Endodermal cell (in vitro differentiated cells): ENCODE measurements at regions not wholly inside any gene's neighbourhood (a gene's known extent, or its start where the extent isn't known, plus 50 kb on each side); places are given as distances from the start of the nearest gene placed in this dataset.

Experiments used
- DNase-seq: peaks from one replicate; pipeline ENCODE4 v3.0.0-alpha.2; 2017
- H3K27ac ChIP-seq: 2 replicates; pipeline ENCODE4 v1.5.1; 2013; ENCODE audit warnings: mild to moderate bottlenecking, low read depth, low read length, moderate library complexity
- H3K27me3 ChIP-seq: 2 replicates; pipeline ENCODE4 v1.6.1; 2013; ENCODE audit warnings: mild to moderate bottlenecking, low read length, moderate library complexity; ENCODE audit not compliant: insufficient read depth, control insufficient read depth, poor library complexity, severe bottlenecking
- H3K36me3 ChIP-seq: 2 replicates; pipeline ENCODE4 v1.7.0; 2013; ENCODE audit warnings: mild to moderate bottlenecking, low read length, moderate library complexity; ENCODE audit not compliant: control insufficient read depth, insufficient read depth
- H3K4me1 ChIP-seq: one replicate; pipeline ENCODE4 v1.7.0; 2013; ENCODE audit warnings: low read length; ENCODE audit not compliant: control insufficient read depth, insufficient read depth
- H3K4me3 ChIP-seq: 2 replicates; pipeline ENCODE4 v1.5.1; 2013; ENCODE audit warnings: mild to moderate bottlenecking, low read length, moderate library complexity
- H3K9ac ChIP-seq: 2 replicates; pipeline ENCODE4 v1.6.1; 2013; ENCODE audit warnings: mild to moderate bottlenecking, low read length, moderate library complexity; ENCODE audit not compliant: poor library complexity, severe bottlenecking; ENCODE audit errors: extremely low read depth
- H3K9me3 ChIP-seq: 2 replicates; pipeline ENCODE4 v1.6.1; 2013; ENCODE audit warnings: mild to moderate bottlenecking, low read length, moderate library complexity; ENCODE audit not compliant: control insufficient read depth
- H3K27ac Mint-ChIP-seq: 2 replicates; pipeline ENCODE4 v1.8.0; 2020; ENCODE audit warnings: mixed read lengths
- H3K27me3 Mint-ChIP-seq: 2 replicates; pipeline ENCODE4 v1.8.0; 2021; ENCODE audit warnings: mild to moderate bottlenecking, mixed read lengths; ENCODE audit not compliant: insufficient read depth
- H3K36me3 Mint-ChIP-seq: 2 replicates; pipeline ENCODE4 v1.8.0; 2020; ENCODE audit warnings: low read depth, mixed read lengths
- H3K4me1 Mint-ChIP-seq: 2 replicates; pipeline ENCODE4 v1.8.0; 2020; ENCODE audit warnings: mixed read lengths
- H3K4me3 Mint-ChIP-seq: 2 replicates; pipeline ENCODE4 v1.8.0; 2020; ENCODE audit warnings: mild to moderate bottlenecking, moderate library complexity, mixed read lengths
- H3K9me3 Mint-ChIP-seq: 2 replicates; pipeline ENCODE4 v1.8.0; 2020; ENCODE audit warnings: mild to moderate bottlenecking, mixed read lengths
- WGBS, 2 experiments: methylation state at CpG; one replicate each; pipeline versions ENCODE4 v1.1.5 to v1.1.7; 2013; ENCODE audit warnings: missing lambda C conversion rate in 2 of 2, mixed read lengths in 1 of 2; ENCODE audit not compliant: insufficient coverage in 1 of 2, insufficient read length in 1 of 2; 5-methylcytosine and 5-hydroxymethylcytosine counted together
- TF ChIP-seq, protein P1 (sequence below): fragments of 200-600 bp; sonication (generic); conservative IDR thresholded peaks from 2 replicates; pipeline ENCODE4 v1.5.0; 2021; ENCODE audit warnings: antibody characterized with exemption, mild to moderate bottlenecking

DNA sequence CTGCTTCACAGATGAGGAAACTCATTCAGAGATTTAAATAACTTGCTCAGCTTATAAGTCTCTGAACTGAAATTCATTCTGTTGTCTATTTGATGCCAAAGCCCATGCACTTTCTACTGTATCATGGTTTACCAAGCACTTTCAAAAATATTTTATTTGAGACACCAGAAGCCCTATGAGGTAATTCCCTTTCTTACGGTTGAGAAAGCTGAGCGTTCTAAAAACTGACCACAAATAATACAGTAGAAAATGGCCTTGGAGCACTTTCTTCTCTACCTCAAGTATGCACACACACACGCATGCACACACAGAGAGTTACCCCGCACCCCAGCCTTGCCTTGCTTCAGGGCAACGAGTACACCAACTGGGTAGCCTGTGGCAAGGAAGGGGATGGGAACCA is 228.5 kb downstream of the RFC3 start:
- H3K4me1 Mint-ChIP-seq: no peaks in the 10 kb centered on the region
- Histone ChIP-seq H3K4me3 (no peak overlapping the region), H3K27ac (no peak overlapping the region), H3K36me3 (no peaks in the 10 kb centered on the region), H3K9me3 (no peaks in the 10 kb centered on the region), H3K27me3 (no peaks in the 10 kb centered on the region), H3K4me1 (no peaks in the 10 kb centered on the region), H3K9ac (no peak overlapping the region)
- H3K27me3 Mint-ChIP-seq: no peaks in the 10 kb centered on the region
- H3K4me3 Mint-ChIP-seq: no peak overlapping the region
- no peak for DNase-seq
- TF ChIP-seq, protein P1, sequence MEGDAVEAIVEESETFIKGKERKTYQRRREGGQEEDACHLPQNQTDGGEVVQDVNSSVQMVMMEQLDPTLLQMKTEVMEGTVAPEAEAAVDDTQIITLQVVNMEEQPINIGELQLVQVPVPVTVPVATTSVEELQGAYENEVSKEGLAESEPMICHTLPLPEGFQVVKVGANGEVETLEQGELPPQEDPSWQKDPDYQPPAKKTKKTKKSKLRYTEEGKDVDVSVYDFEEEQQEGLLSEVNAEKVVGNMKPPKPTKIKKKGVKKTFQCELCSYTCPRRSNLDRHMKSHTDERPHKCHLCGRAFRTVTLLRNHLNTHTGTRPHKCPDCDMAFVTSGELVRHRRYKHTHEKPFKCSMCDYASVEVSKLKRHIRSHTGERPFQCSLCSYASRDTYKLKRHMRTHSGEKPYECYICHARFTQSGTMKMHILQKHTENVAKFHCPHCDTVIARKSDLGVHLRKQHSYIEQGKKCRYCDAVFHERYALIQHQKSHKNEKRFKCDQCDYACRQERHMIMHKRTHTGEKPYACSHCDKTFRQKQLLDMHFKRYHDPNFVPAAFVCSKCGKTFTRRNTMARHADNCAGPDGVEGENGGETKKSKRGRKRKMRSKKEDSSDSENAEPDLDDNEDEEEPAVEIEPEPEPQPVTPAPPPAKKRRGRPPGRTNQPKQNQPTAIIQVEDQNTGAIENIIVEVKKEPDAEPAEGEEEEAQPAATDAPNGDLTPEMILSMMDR: no peak
- 76 to 94% methylated on average over 4 to 5 of the region's 5 CpGs for WGBS, 2 experiments
- no peaks in the 10 kb centered on the region for H3K36me3 Mint-ChIP-seq
- no peak overlapping the region for H3K27ac Mint-ChIP-seq
- peaks cover 4% of the 10 kb centered on the region for H3K9me3 Mint-ChIP-seq

- no peaks in the 10 kb centered on the region for H3K27me3 ChIP-seq
- 69 to 91% methylated on average over 2 of the region's 2 CpGs for WGBS, 2 experiments
- no peak for DNase-seq
- no peaks in the 10 kb centered on the region for H3K4me1 Mint-ChIP-seq
- no peak overlapping the region for H3K4me3 Mint-ChIP-seq
- no peaks in the 10 kb centered on the region for H3K36me3 ChIP-seq
- H3K9me3 Mint-ChIP-seq: peaks cover 8% of the 10 kb centered on the region
- TF ChIP-seq, protein P1: no peak
- H3K27me3 Mint-ChIP-seq: no peaks in the 10 kb centered on the region
- H3K36me3 Mint-ChIP-seq: no peaks in the 10 kb centered on the region
- H3K9me3 ChIP-seq: no peaks in the 10 kb centered on the region
- no peak overlapping the region for H3K27ac ChIP-seq
- H3K4me3 ChIP-seq: no peak overlapping the region
- H3K9ac ChIP-seq: no peak overlapping the region
- H3K27ac Mint-ChIP-seq: no peak overlapping the region
- no peaks in the 10 kb centered on the region for H3K4me1 ChIP-seq
Observed at GRCh38 chr13:34048652-34049051, 230.7 kb downstream of the RFC3 start.

DNA sequence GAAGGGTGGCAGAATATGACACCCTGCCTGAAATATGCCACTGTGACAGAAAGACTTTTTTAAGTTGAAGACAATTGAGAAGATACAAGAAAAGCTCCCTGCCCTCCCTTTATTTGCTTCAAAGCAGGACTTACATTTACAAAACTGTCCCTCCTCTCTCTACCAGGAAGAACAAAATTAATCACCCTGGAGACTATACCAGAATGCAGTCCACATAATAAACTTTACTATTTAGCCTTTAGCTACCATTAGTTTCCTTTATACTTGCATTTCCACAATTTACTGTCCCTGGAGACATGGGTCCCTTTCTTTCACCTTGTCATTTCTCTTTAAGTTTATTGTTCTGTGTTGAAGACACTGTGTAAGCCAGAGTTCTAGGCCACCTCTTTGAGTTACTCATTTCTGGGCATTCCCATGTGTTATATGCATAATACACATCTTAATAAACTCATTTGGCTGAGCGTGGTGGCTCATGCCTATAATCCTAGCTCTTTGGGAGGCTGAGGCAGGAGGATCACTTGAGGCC is 238.8 kb downstream of the RFC3 start:
- Mint-ChIP-seq H3K4me3 (no peak overlapping the region), H3K9me3 (peaks cover 4% of the 10 kb centered on the region), H3K4me1 (no peaks in the 10 kb centered on the region), H3K27me3 (no peaks in the 10 kb centered on the region), H3K36me3 (no peaks in the 10 kb centered on the region), H3K27ac (no peak overlapping the region)
- Histone ChIP-seq H3K36me3 (no peaks in the 10 kb centered on the region), H3K9me3 (no peaks in the 10 kb centered on the region), H3K9ac (no peak overlapping the region), H3K4me1 (no peaks in the 10 kb centered on the region), H3K4me3 (no peak overlapping the region), H3K27ac (no peak overlapping the region), H3K27me3 (no peaks in the 10 kb centered on the region)
- no peak for DNase-seq
- WGBS, 2 experiments: 100% methylated on average over 1 of the region's 1 CpG
- TF ChIP-seq, protein P1: no peak
